Endothelial cell of umbilical vein (primary cell): ENCODE measurements at regions not wholly inside any gene's neighbourhood (a gene's known extent, or its start where the extent isn't known, plus 50 kb on each side); places are given as distances from the start of the nearest gene placed in this dataset.

ENCODE experiments used
- BruUV-seq: library from RNA; stranded (reverse); fragments of 400-500 nt; replicated peaks from 2 replicates; lab custom pipeline; 2021; lab: Mats Ljungman, UMichigan
- CTCF ChIA-PET: fragments of 300-600, 350-600 bp; sonication (Branson Sonifier 250); formaldehyde crosslinking; loops from one replicate; lab custom pipeline; 2021; ENCODE audit warnings: antibody characterized with exemption, inconsistent platforms; lab: Charles Lee
- POLR2A ChIA-PET: fragments of 300-600, 350-600 bp; sonication (Branson Sonifier 250); formaldehyde crosslinking; loops from one replicate; lab custom pipeline; 2021; ENCODE audit warnings: antibody characterized with exemption, inconsistent platforms; lab: Charles Lee
- DNase-seq: peaks from one replicate; pipeline ENCODE4 v3.0.0-alpha.2; 2011; ENCODE audit warnings: low read depth, low spot score
- FAIRE-seq: peaks from 2 replicates; lab custom pipeline; 2011; peaks lifted over from hg19 to GRCh38; lab: Jason Lieb, UNC
- H2AFZ ChIP-seq: 2 replicates; pipeline ENCODE4 v1.6.0; 2012; ENCODE audit warnings: low read depth, low read length, control low read depth, inconsistent platforms
- H3K27ac ChIP-seq: 2 replicates; pipeline ENCODE4 v1.5.1; 2011; ENCODE audit warnings: low read depth, mild to moderate bottlenecking, control low read depth, low read length, moderate library complexity; ENCODE audit not compliant: insufficient read depth
- H3K27me3 ChIP-seq, 2 experiments: 2 replicates each; pipeline versions ENCODE4 v1.6.0 to v1.6.1; 2011; ENCODE audit warnings: low read length in 2 of 2, mixed read lengths in 1 of 2; ENCODE audit not compliant: control insufficient read depth in 2 of 2, insufficient read depth in 2 of 2
- H3K36me3 ChIP-seq, 2 experiments: 2 replicates in 1 of 2; 3 replicates in 1 of 2; pipeline ENCODE4 v1.5.1; 2011; ENCODE audit warnings: low read length in 2 of 2, mild to moderate bottlenecking in 1 of 2, moderate library complexity in 1 of 2; ENCODE audit not compliant: control insufficient read depth in 2 of 2, insufficient read depth in 2 of 2; ENCODE audit errors: extremely low read depth in 1 of 2
- H3K4me1 ChIP-seq: 3 replicates; pipeline ENCODE4 v1.5.1; 2011; ENCODE audit warnings: mild to moderate bottlenecking, low read length; ENCODE audit not compliant: control insufficient read depth, insufficient read depth; ENCODE audit errors: extremely low read depth
- H3K4me2 ChIP-seq: 2 replicates; pipeline ENCODE4 v1.6.1; 2011; ENCODE audit warnings: low read length, control low read depth, mixed read lengths; ENCODE audit not compliant: insufficient read depth
- H3K4me3 ChIP-seq, 3 experiments: fragments of 200-600 bp in 1 of 3; sonication (generic), shearing (Covaris generic) in 1 of 3; replicated peaks in 1 of 3; 2 replicates each; pipeline ENCODE4 v1.5.1; 2011 to 2016; ENCODE audit warnings: control low read depth in 3 of 3, low read length in 3 of 3, mild to moderate bottlenecking in 2 of 3, inconsistent platforms in 1 of 3, low read depth in 1 of 3, moderate library complexity in 1 of 3; ENCODE audit not compliant: insufficient read depth in 1 of 3
- H3K79me2 ChIP-seq: 2 replicates; pipeline ENCODE4 v1.6.0; 2012; ENCODE audit warnings: low read length, inconsistent platforms; ENCODE audit not compliant: control insufficient read depth, insufficient read depth
- H3K9ac ChIP-seq: replicated peaks from 2 replicates; pipeline ENCODE3; 2011; ENCODE audit warnings: low read length, control low read depth; ENCODE audit not compliant: insufficient read depth; ENCODE audit errors: extremely low read depth
- H3K9me1 ChIP-seq: replicated peaks from 3 replicates; pipeline ENCODE4 v1.6.0; 2011; ENCODE audit warnings: mild to moderate bottlenecking, low read length; ENCODE audit not compliant: control insufficient read depth, insufficient read depth; ENCODE audit errors: extremely low read depth
- H3K9me3 ChIP-seq: replicated peaks from 2 replicates; pipeline ENCODE4 v1.5.1; 2012; ENCODE audit warnings: low read length, inconsistent platforms; ENCODE audit not compliant: control insufficient read depth, insufficient read depth
- H4K20me1 ChIP-seq: replicated peaks from 2 replicates; pipeline ENCODE3; 2011; ENCODE audit warnings: mild to moderate bottlenecking, low read length; ENCODE audit not compliant: control insufficient read depth, insufficient read depth; ENCODE audit errors: extremely low read depth
- CTCF ChIP-seq, 2 donors: IDR thresholded peaks; 1 replicate in 1 of 2; 2 replicates in 1 of 2; pipeline ENCODE4 v1.5.1; 2011; ENCODE audit warnings: low read length in 2 of 2, mild to moderate bottlenecking in 2 of 2, moderate library complexity in 2 of 2, control low read depth in 1 of 2, inconsistent platforms in 1 of 2, low read depth in 1 of 2; ENCODE audit not compliant: insufficient read depth in 1 of 2; ENCODE audit errors: extremely low read depth in 1 of 2
- EZH2 ChIP-seq: IDR thresholded peaks from 2 replicates; pipeline ENCODE4 v1.6.1; 2012; ENCODE audit warnings: borderline replicate concordance, low read depth, mild to moderate bottlenecking, moderate library complexity, low read length, inconsistent platforms; ENCODE audit not compliant: severe bottlenecking
- FOS ChIP-seq: IDR thresholded peaks from 2 replicates; pipeline ENCODE4 v1.6.1; 2011; ENCODE audit warnings: mild to moderate bottlenecking, low read length, moderate library complexity, borderline replicate concordance; ENCODE audit not compliant: insufficient read depth
- GATA2 ChIP-seq: IDR thresholded peaks from 2 replicates; pipeline ENCODE4 v1.7.0; 2011; ENCODE audit warnings: low read depth, mild to moderate bottlenecking, moderate library complexity, mixed read lengths, low read length; ENCODE audit not compliant: insufficient read length, insufficient read depth
- JUN ChIP-seq: IDR thresholded peaks from 2 replicates; pipeline ENCODE4 v1.6.1; 2011; ENCODE audit warnings: borderline replicate concordance, low read depth; ENCODE audit not compliant: insufficient read length, insufficient read depth
- MAX ChIP-seq: IDR thresholded peaks from 2 replicates; pipeline ENCODE4 v1.6.1; 2011; ENCODE audit not compliant: insufficient read depth, insufficient read length
- MYC ChIP-seq: IDR thresholded peaks from one replicate; pipeline ENCODE4 v1.6.1; 2011; ENCODE audit warnings: mild to moderate bottlenecking, low read depth, low read length
- POLR2A ChIP-seq: IDR thresholded peaks from 2 replicates; pipeline ENCODE4 v1.6.1; 2012; ENCODE audit warnings: low read depth, mild to moderate bottlenecking, control low read depth, low read length
- POLR2AphosphoS5 ChIP-seq: IDR thresholded peaks from 2 replicates; pipeline ENCODE4 v1.6.1; 2012; ENCODE audit warnings: low read depth, mild to moderate bottlenecking, control low read depth, low read length, moderate library complexity; ENCODE audit not compliant: insufficient read depth
- dilution Hi-C: fragments of 300-500 bp; cut with MboI; formaldehyde crosslinking; loops from one replicate; pipeline ENCODE4 v1.15.0; 2019; ENCODE audit warnings: low sequenced_read_pairs; ENCODE audit not compliant: extremely low pct_ligation_motif_present
- intact Hi-C: fragments of 100-400 bp; cut with micrococcal nuclease; formaldehyde crosslinking; loops from one replicate; pipeline ENCODE4 v1.10.0; 2022

- H3K9ac ChIP-seq: no peak overlapping the region
- no peak overlapping the region for H3K27ac ChIP-seq
- no TSS peak for BruUV-seq
- H3K9me1 ChIP-seq: no peaks in the 10 kb centered on the region
- no peak overlapping the region for H3K4me2 ChIP-seq
- dilution Hi-C loops: no loop called here
- no peak overlapping the region for H3K4me3 ChIP-seq
- intact Hi-C loops: no loop called here
- H4K20me1 ChIP-seq: no peaks in the 10 kb centered on the region
- no peaks in the 10 kb centered on the region for H3K4me1 ChIP-seq
- CTCF ChIA-PET: no interaction called here
- POLR2A ChIA-PET: no interaction called here
- H3K79me2 ChIP-seq: no peaks in the 10 kb centered on the region
- H3K36me3 ChIP-seq: no peaks in the 10 kb centered on the region
- H3K9me3 ChIP-seq: no peaks in the 10 kb centered on the region
- no peak overlapping the region for H2AFZ ChIP-seq
- TF ChIP-seq JUN: no peak
- TF ChIP-seq POLR2A: no peak
- TF ChIP-seq CTCF (IDR thresholded peaks at IDR 0.05; ENCODE audit: extremely low read depth in 1 of 2, insufficient read depth in 1 of 2, low read depth in 1 of 2, low read length in 2 of 2): no peak
- TF ChIP-seq MAX: no peak
- no peak for TF ChIP-seq MYC
- TF ChIP-seq POLR2AphosphoS5: no peak
- no peak for TF ChIP-seq EZH2
- DNase-seq (no peak), FAIRE-seq (no peak)
- no peaks in the 10 kb centered on the region for H3K27me3 ChIP-seq
Measured at GRCh38 chr5:144703776-144704175, 533.1 kb downstream of the KCTD16 start.

GRCh38 chr5:144698484-144698883 lies 527.8 kb downstream of the KCTD16 start:
- FAIRE-seq: no peak
- H3K9me1 ChIP-seq: no peaks in the 10 kb centered on the region
- ChIA-PET POLR2A (no interaction called here), CTCF (interaction anchor here (1.3 to 1.8 kb wide), 2 partner anchors 9 to 495 kb away, joined by 3 to 4 read pairs; no protein-coding TSS in a partner anchor)
- no peak overlapping the region for H2AFZ ChIP-seq
- no TSS peak for BruUV-seq
- no peak overlapping the region for H3K9ac ChIP-seq
- no peaks in the 10 kb centered on the region for H4K20me1 ChIP-seq
- H3K79me2 ChIP-seq: no peaks in the 10 kb centered on the region
- TF ChIP-seq EZH2 (no peak), POLR2A (no peak), CTCF (IDR thresholded peaks at IDR 0.05; ENCODE audit: extremely low read depth in 1 of 2, insufficient read depth in 1 of 2, low read depth in 1 of 2, low read length in 2 of 2) (no peak), JUN (no peak), MAX (no peak), POLR2AphosphoS5 (no peak), FOS (no peak), MYC (no peak), GATA2 (no peak)
- no peaks in the 10 kb centered on the region for H3K9me3 ChIP-seq
- no peaks in the 10 kb centered on the region for H3K27me3 ChIP-seq
- no peak for DNase-seq
- H3K27ac ChIP-seq: no peak overlapping the region
- intact Hi-C loops (no loop called here), dilution Hi-C loops (no loop called here)
- no peaks in the 10 kb centered on the region for H3K36me3 ChIP-seq
- no peaks in the 10 kb centered on the region for H3K4me1 ChIP-seq
- H3K4me2 ChIP-seq: no peak overlapping the region
- H3K4me3 ChIP-seq: no peak overlapping the region
